Tongue (tissue), 1 donor: ENCODE measurements at regions not wholly inside any gene's neighbourhood (a gene's known extent, or its start where the extent isn't known, plus 50 kb on each side); places are given as distances from the start of the nearest gene placed in this dataset.
A peak's percentile ranks its signal among the peaks of the same experiment; 100 is the strongest.

Experiments
- DNase-seq: peaks from one replicate; pipeline ENCODE4 v3.0.0-alpha.2; 2015

- DNase-seq: no peak
Measured at GRCh38 chr7:46720761-46721160, 799.7 kb upstream of the IGFBP3 start.

- no peak for DNase-seq
Measured at GRCh38 chr7:46719616-46720015, 798.5 kb upstream of the IGFBP3 start.

- DNase-seq: no peak
Measured at GRCh38 chr7:46716926-46717325, 795.9 kb upstream of the IGFBP3 start.

GRCh38 chr7:46715579-46715978, 794.5 kb upstream of the IGFBP3 start:
- DNase-seq: no peak

GRCh38 chr7:46714904-46715303, 793.8 kb upstream of the IGFBP3 start:
- DNase-seq: no peak

- no peak for DNase-seq
Measured at GRCh38 chr7:46713868-46714596, 793.0 kb upstream of the IGFBP3 start.

- DNase-seq: no peak
Measured at GRCh38 chr7:46710927-46711326, 789.9 kb upstream of the IGFBP3 start.

GRCh38 chr7:46707973-46708372, 786.9 kb upstream of the IGFBP3 start:
- DNase-seq: no peak

- DNase-seq: peak; percentile 58
Measured at GRCh38 chr7:46705386-46706255, 784.5 kb upstream of the IGFBP3 start.

GRCh38 chr7:46696741-46697140, 775.7 kb upstream of the IGFBP3 start:
- DNase-seq: no peak

- no peak for DNase-seq
Measured at GRCh38 chr7:46695051-46695708, 774.1 kb upstream of the IGFBP3 start.

- no peak for DNase-seq
Measured at GRCh38 chr7:46694058-46694457, 773.0 kb upstream of the IGFBP3 start.

GRCh38 chr7:46687203-46687602, 766.1 kb upstream of the IGFBP3 start:
- DNase-seq: no peak

GRCh38 chr7:46685051-46685450, 764.0 kb upstream of the IGFBP3 start:
- DNase-seq: no peak

GRCh38 chr7:46682836-46683624, 762.0 kb upstream of the IGFBP3 start:
- no peak for DNase-seq

GRCh38 chr7:46681865-46682503, 760.9 kb upstream of the IGFBP3 start:
- no peak for DNase-seq

GRCh38 chr7:46680147-46680546, 759.1 kb upstream of the IGFBP3 start:
- no peak for DNase-seq

- no peak for DNase-seq
Measured at GRCh38 chr7:46679671-46680070, 758.6 kb upstream of the IGFBP3 start.

- no peak for DNase-seq
Measured at GRCh38 chr7:46678421-46678820, 757.3 kb upstream of the IGFBP3 start.

- no peak for DNase-seq
Measured at GRCh38 chr7:46675456-46675855, 754.4 kb upstream of the IGFBP3 start.

- peak; percentile 32 for DNase-seq
Measured at GRCh38 chr7:46672861-46673260, 751.8 kb upstream of the IGFBP3 start.
